ENCODE measurements at regions not wholly inside any gene's neighbourhood (a gene's known extent, or its start where the extent isn't known, plus 50 kb on each side); places are given as distances from the start of the nearest gene placed in this dataset.

DNA sequence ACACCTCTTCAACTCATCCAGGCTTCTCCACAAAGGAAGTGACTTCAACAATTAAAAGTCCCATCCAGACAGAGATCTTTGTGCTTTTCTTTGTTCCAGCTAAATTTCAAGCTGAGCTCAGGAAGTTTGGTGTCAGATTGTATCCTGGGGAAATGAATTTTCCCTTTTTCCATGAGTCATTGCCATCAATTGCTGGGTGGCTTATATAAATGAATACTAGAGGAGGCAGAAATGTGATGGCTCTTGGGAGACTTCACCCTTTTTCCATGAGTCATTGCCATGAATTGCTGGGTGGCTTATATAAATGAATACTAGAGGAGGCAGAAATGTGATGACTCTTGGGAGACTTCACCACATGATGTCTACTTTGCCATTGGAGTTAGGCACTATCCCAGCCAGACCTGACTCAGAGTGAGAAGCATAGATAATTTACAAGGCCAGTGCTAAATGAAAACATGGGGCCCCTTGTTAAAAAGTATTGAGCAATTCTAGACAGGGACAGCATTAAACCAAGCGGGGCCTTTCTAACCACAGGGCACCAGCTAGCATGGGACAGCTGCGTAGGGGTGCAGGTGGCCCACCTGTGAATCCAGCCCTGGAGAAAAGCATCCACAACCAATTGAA is 339.2 kb upstream of the PODXL start:
- H3K27ac ChIP-seq: peak overlapping the region; percentile 72 to 81
- FAIRE-seq (peak; percentile 23), ATAC-seq (peak; percentile 86 to 87), DNase-seq (ENCODE audit: low read depth in 1 of 2, low spot score in 1 of 2) (peak; percentile 35 to 85)
- ChIA-PET CTCF (interaction anchor here (0.7 to 1.6 kb wide), 2 partner anchors 206 to 685 kb away, joined by 3 to 4 read pairs; no protein-coding TSS in a partner anchor), POLR2A (interaction anchor here (0.7 kb wide), 1 partner anchor 351 kb away, joined by 3 read pairs; no protein-coding TSS in a partner anchor)
- no peaks in the 10 kb centered on the region for H3K9me3 ChIP-seq
- H3K4me1 ChIP-seq: peaks cover 41% of the 10 kb centered on the region
- WGBS (ENCODE audit: missing lambda C conversion rate): 48% methylated on average over 2 of the region's 2 CpGs
- H3K4me2 ChIP-seq: peak overlapping the region; percentile 23
- H3K4me3 ChIP-seq: no peak overlapping the region
- TF ChIP-seq HEYL (CRISPR knock-in tag; IDR thresholded peaks at IDR 0.05) (no peak), REST (IDR thresholded peaks at IDR 0.05) (no peak), MAFK (IDR thresholded peaks at IDR 0.05; ENCODE audit: partially characterized antibody) (peak; percentile 92), HOXB13 (CRISPR knock-in tag; IDR thresholded peaks at IDR 0.05; ENCODE audit: low read depth) (no peak), E2F6 (IDR thresholded peaks at IDR 0.05; ENCODE audit: borderline replicate concordance, low read depth) (no peak), HMGXB4 (CRISPR knock-in tag; IDR thresholded peaks at IDR 0.05; ENCODE audit: borderline replicate concordance) (no peak), GATA3 (IDR thresholded peaks at IDR 0.05; ENCODE audit: borderline replicate concordance) (peak; percentile 57; the same call in 1 of the 2 replicates), SREBF2 (IDR thresholded peaks at IDR 0.05) (no peak), ZC3H11A (IDR thresholded peaks at IDR 0.05) (no peak), CHD2 (IDR thresholded peaks at IDR 0.05; ENCODE audit: low read length, partially characterized antibody) (no peak), POLR2AphosphoS2 (conservative IDR thresholded peaks at IDR 0.05; ENCODE audit: low read length) (no peak), KDM1A (IDR thresholded peaks at IDR 0.05; ENCODE audit: low read depth) (no peak), NPAS2 (CRISPR knock-in tag; IDR thresholded peaks at IDR 0.05; ENCODE audit: borderline replicate concordance) (no peak), MYC (IDR thresholded peaks at IDR 0.05; ENCODE audit: borderline replicate concordance, low read length) (no peak), POLR2A (IDR thresholded peaks at IDR 0.05; ENCODE audit: low read length) (no peak), PHF8 (IDR thresholded peaks at IDR 0.05; ENCODE audit: borderline replicate concordance, low read depth) (no peak), JUNB (IDR thresholded peaks at IDR 0.05) (peak; percentile 83), CBX8 (IDR thresholded peaks at IDR 0.05) (no peak), KDM5A (IDR thresholded peaks at IDR 0.05) (no peak), RNF2 (IDR thresholded peaks at IDR 0.05; ENCODE audit: borderline replicate concordance, low read depth) (no peak), RAD21 (conservative IDR thresholded peaks at IDR 0.05 in 1 of 2, IDR thresholded peaks at IDR 0.05 in 1 of 2) (no peak; a peak in 1 of 5 replicates), ZSCAN20 (CRISPR knock-in tag; IDR thresholded peaks at IDR 0.05) (no peak), MAZ (IDR thresholded peaks at IDR 0.05; ENCODE audit: borderline replicate concordance, low read depth, low read length) (no peak), USF2 (IDR thresholded peaks at IDR 0.05) (no peak), RARB (CRISPR knock-in tag; IDR thresholded peaks at IDR 0.05) (no peak), HDAC2 (IDR thresholded peaks at IDR 0.05) (no peak), FOSL2 (IDR thresholded peaks at IDR 0.05) (peak; percentile 82), FOSL2 (CRISPR knock-in tag; IDR thresholded peaks at IDR 0.05) (peak; percentile 75), EP300 (IDR thresholded peaks at IDR 0.05) (peak in 1 of 2 experiments; percentile 56; a peak in 2 of 5 replicates), CHD4 (IDR thresholded peaks at IDR 0.05; ENCODE audit: borderline replicate concordance) (no peak)
- TF ChIP-seq, protein P1, sequence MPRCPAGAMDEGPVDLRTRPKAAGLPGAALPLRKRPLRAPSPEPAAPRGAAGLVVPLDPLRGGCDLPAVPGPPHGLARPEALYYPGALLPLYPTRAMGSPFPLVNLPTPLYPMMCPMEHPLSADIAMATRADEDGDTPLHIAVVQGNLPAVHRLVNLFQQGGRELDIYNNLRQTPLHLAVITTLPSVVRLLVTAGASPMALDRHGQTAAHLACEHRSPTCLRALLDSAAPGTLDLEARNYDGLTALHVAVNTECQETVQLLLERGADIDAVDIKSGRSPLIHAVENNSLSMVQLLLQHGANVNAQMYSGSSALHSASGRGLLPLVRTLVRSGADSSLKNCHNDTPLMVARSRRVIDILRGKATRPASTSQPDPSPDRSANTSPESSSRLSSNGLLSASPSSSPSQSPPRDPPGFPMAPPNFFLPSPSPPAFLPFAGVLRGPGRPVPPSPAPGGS (IDR thresholded peaks at IDR 0.05): peak; percentile 33; the same call in 1 of the 3 replicates
- TF ChIP-seq, protein P2, sequence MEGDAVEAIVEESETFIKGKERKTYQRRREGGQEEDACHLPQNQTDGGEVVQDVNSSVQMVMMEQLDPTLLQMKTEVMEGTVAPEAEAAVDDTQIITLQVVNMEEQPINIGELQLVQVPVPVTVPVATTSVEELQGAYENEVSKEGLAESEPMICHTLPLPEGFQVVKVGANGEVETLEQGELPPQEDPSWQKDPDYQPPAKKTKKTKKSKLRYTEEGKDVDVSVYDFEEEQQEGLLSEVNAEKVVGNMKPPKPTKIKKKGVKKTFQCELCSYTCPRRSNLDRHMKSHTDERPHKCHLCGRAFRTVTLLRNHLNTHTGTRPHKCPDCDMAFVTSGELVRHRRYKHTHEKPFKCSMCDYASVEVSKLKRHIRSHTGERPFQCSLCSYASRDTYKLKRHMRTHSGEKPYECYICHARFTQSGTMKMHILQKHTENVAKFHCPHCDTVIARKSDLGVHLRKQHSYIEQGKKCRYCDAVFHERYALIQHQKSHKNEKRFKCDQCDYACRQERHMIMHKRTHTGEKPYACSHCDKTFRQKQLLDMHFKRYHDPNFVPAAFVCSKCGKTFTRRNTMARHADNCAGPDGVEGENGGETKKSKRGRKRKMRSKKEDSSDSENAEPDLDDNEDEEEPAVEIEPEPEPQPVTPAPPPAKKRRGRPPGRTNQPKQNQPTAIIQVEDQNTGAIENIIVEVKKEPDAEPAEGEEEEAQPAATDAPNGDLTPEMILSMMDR (IDR thresholded peaks at IDR 0.05): no peak

All from A549 (cell line).